ENCODE measurements at regions not wholly inside any gene's neighbourhood (a gene's known extent, or its start where the extent isn't known, plus 50 kb on each side); places are given as distances from the start of the nearest gene placed in this dataset.

DNA sequence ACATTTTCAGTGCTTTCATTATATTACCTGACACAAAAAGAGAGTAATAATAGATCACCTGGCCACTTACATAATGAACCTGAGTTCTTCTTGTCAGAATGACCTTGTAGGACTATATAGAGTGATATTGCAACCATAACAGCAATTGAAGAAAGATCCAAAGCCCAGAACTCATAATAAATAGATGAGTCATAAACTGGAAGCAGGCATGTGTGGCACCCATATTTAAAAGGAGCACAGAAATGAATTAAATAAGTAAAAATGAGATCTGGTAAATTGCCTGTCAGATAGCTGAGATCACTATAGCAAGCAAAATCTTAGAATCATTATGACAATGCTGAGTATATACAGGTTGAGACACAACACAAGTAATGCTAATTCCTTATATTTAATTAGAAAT lies 331.8 kb downstream of the AASDHPPT start:
- DNase-seq (ENCODE audit: low read depth) = no peak

DNA sequence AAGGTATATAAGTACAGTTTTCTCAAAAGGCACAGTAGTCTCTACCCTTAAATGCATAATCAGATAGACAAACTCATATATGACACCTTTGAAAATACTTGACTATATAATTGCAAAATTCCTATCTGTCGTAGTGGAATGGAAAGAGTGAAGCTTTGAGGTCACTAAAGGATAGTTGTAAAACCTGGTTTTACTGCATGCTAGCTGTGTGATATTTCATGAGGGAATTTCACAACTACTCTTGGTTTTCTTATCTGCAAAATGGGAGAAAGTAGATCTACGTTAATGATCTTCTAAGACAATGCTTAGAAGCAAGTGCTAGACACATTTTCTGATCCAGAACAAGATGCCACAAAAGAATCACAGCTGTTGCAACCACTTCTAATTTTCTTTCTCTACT lies 332.2 kb downstream of the AASDHPPT start:
- DNase-seq (ENCODE audit: low read depth) = peak; percentile 17

DNA sequence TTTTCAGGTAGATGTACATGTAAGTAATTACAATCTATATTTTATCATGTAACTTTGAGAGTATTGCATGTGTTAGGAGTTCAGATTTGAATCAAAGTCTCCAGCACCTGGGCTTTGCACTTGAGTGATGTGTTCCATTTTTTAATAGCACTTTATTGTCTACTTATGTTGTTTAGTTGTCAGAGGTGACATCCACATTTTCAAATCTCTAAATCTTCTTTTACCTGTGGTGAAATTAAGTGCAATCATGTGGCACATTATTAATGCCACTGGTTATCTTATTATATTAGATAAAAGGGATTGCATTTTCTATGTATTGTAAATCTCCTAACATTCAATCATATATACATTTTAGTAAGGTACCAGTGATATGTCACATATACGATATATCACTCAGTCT lies 333.4 kb downstream of the AASDHPPT start:
- DNase-seq (ENCODE audit: low read depth) = no peak

DNA sequence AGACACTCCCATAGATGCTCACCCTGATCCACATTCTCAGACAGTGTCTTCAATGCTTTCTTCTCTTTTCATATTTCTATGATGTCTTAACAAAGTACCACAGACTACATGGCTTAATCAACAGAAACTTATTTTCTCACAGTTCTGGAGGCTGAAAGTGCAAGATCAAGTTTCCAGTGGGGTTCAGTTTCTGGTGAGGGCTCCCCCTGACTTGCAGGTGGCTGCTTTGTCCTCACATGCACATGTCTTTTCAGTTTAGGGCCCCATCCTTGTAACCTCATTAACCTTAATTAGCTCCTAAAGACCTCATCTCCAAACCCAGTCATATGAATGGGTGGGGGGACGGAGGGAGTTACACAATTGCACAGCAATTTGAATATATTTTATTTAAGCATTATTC lies 335.8 kb downstream of the AASDHPPT start:
- no peak for DNase-seq (ENCODE audit: low read depth)

DNA sequence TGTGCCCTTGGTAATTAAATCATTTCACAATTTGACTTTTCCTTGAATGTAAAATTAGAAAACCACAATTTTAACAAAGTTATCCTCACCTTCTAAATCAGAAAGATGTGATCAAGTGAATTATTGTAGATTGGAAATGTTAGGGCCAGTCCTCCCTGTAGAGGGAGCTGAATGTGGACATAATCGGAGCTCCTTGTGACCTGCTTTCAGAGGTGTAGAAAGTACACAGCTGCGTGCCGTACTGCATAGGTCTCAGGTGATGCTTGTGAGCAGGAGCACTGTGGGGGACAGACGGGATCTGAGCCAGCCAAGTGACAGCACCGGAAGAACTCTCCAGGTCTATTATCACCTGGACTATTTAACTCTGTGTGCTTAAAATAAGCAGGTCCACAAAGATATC lies 338.0 kb downstream of the AASDHPPT start:
- no peak for DNase-seq (ENCODE audit: low read depth)

DNA sequence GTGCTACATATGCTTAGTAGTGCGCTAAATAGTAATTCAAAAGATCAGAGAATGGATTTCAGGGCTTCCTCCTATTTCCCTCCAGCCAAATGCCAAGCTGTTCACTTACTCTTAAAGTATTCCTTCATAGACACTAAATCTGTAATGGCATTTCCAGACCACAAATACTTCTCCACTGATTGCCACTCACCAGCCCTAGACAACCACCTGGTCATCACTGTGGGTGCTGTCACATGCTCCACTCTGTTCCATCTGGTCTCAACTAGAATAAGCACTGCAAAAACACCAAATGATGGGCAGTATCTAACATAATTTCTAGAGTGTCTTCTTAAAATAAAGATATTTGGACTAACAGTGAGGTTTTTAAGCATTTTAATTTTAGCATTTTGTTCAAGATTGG lies 341.3 kb downstream of the AASDHPPT start:
- no peak for DNase-seq (ENCODE audit: low read depth)

DNA sequence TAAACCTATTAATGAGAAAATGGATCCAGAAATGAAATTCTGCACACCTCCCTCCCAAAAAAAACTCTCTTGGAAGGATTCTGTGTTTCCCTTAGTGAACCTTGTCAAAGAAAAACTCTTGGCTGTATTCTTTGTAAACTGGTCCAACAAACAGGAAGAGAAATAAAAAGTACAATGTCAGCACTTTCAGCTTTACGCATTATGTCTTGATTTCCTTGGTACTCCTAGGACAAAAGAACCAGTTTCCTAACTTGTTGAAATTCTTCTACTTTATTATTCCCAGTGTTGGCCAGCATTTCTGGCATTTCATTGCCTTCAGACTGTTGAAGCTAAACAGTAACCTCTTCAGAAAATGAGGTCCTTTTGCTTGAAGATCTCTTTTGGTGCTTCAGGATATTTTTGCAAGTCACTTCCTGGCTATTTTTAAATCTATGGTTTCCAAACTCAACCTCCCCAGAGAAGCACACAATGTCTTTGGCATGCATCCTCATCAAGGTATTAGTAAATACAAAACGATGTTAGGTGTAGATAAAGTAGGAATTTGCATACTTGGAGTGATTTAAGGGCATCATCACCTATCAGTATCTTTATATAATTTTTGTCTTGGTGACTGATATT lies 342.7 kb downstream of the AASDHPPT start:
- peak; percentile 22 for DNase-seq (ENCODE audit: low read depth)

DNA sequence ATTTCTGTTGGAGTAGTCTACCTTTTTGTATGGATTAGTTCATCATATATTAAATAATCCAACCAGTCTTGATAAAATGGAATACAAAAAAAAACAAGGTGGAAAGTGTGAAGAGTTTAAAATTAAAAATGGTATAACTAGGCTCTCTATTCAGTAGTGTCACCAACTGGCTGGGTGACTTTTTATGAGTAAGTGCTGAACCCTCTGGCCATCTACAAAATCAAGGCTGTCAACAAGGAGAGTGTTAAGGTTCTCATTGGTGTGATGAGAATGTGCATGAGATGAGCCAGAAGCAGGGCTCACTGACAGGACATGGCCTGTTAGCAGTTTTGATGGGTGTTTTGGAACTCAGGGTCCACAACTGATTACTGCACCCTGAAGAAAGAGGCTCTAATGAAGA lies 343.2 kb downstream of the AASDHPPT start:
- no peak for DNase-seq (ENCODE audit: low read depth)

DNA sequence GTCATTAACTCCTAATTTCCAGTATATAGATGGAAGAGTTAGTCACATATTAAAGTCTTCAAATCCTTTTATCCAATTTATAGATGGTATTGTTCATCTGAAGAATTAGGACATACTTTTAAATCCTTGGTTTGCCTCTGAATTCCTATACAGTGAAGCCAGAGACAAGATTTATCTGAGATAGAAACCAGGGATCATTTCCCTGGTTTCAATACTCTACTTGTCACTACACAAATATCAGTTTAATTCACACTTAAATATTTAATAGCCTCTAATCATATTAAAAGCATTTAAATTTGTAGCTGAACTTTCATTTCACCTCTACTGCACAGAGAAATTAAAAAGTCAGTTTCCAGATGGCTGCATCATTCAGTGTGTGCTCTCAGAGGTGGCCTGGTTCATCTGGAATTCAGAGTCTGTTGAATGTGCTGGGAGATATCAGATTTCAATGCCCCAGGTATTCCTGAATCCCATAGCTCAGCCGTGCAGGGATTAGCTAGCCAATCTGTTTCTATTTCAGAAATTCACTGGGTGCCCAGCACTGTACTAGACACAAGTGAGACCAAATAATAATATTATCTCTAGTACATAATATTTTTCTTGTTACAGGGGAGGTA lies 344.3 kb downstream of the AASDHPPT start:
- DNase-seq (ENCODE audit: low read depth) = no peak

DNA sequence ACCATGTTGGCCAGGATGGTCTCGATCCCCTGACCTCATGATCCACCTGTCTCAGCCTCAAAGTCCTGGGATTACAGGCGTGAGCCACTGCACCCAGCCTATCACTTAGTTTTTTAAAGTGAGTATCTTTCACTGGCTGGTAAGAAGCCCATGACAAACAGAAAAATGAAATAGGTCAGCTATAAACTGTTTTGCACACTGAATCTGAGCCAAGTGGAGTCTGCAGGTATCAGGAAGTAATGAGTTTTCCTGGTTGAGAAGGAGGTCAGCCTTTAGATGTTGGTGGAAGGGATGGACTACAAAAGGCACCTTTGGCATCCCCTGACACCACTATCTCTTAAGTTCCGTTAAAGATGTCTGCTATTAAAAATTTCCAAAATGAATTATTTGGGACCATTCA lies 345.1 kb downstream of the AASDHPPT start:
- no peak for DNase-seq (ENCODE audit: low read depth)

DNA sequence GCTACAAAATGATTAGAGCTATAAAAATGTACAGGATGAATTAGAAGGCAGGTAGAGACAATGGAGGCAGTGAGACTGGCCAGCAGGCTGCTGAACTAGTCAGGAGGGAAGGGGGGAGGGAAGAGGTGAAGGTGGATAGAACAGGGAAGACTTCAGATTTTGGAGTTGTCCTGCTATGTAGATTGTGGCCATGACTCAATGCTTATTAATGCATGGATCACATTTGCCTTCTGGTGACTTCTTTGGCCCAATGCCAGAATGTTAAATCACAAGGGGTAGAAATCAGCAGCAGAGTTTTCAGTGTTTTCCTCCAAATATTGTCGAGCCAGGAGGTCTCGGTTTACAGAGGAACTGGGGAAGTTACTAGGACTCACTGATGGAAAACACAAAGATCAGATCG lies 346.6 kb downstream of the AASDHPPT start:
- peak; percentile 32 for DNase-seq (ENCODE audit: low read depth)

DNA sequence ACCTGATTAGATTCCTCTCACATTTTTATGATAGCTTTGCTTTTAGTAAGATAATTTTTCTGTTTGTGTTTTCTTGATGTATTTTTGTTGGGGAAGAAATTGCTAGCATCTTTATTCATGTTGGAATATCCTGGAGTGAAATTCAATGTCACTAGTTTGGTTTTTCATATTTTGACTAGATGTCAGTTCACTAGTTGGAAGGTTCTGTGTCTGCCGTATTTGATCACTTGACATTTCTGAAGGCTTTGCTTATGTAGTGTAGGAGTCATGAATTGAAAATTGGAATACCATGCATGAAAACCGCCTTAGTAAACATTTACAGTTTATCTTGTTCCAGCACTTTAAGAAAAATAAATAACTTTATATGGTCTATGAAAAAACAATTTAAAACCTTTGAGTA lies 348.4 kb downstream of the AASDHPPT start:
- DNase-seq (ENCODE audit: low read depth) = no peak

DNA sequence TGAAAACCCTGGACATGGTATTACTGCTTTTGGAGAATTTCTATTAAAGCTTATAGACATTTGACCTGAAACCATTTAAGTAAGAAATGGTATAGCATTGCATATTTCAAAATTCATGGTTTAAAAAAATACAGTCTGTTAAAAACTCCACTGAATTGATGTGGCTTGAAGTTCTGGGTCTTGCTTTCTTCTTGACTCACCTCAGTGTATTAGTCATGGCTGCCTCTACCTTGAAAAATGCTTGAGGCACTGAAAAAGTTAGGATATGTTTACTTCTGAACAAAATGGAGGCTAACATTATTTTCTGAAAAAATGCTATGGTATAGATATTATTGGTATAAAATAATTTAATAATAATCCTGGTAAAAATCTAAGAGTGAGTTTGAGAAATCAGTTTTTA lies 349.2 kb downstream of the AASDHPPT start:
- no peak for DNase-seq (ENCODE audit: low read depth)

DNA sequence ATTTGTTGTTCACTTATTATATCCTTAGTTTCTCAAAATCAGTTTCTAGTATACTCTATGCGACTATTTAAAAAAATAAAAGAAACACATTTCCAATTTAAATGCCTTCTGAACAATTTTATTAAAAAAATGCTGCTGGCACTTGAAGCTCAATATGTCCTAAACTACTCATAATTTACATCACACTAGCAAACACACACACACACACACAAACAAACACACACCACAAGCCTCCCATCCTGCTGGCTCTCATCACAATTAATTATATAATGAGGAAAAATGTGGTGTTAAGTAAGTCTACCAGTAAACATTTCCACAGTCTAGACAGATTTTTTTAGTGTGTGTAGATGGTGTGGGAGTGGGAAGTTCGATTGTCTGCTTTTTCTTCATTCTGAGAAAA lies 350.3 kb downstream of the AASDHPPT start:
- no peak for DNase-seq (ENCODE audit: low read depth)

DNA sequence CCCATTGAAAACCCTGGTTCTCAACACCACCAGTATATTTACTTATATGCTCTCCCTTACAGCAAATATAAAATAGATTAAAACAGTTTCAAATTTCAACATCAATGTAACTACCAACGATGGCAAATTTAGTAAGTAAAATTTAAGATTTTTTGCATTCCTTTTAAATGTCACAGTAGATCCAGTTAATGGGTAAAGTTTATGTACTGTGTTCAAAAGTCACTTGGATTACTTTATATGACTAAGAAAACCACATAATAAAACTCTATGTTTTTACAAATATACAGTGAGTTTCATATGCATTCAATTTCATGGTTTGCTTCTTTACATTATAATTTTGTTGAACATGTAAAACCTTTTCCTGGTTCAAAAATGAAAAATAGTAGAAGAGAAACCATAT lies 364.6 kb downstream of the AASDHPPT start:
- DNase-seq (ENCODE audit: low read depth) = no peak

DNA sequence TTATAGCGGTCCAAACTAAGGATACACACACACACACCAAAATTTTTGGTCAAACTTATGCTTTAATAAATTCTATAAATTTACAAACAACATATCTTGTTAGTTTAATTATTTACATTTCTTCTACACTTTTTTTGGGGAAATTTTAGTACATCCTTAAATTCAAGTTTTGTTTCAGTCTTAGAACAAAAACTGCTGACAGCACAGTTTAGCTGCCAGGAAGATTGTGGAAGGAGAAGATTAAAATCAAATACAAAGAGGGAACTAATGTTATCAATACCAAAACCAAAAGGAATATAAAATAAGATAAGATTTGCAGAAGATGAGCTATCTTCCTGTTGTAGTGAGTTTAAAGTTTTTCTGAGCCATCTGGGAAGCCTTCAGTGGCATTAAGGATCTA lies 368.8 kb downstream of the AASDHPPT start:
- DNase-seq (ENCODE audit: low read depth) = no peak

DNA sequence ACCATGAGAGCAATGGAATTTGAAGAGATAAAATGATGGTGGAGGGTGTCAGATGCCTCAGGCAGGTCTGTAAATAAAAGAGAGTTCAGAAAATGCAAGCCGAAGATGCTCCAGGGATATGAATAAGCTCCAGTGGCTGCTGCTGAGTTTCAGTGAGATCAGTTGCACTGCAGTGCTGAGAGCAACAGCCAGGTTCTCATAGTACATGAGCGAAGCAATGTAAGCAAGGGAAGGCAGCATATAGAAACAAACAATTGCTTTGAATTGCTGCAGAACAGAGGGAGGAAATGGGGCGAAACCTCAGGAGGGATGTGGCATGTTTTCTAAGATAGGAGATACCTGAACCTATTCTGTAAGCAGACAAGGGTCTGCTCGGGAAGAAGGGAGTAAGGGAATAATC lies 369.5 kb downstream of the AASDHPPT start:
- no peak for DNase-seq (ENCODE audit: low read depth)

DNA sequence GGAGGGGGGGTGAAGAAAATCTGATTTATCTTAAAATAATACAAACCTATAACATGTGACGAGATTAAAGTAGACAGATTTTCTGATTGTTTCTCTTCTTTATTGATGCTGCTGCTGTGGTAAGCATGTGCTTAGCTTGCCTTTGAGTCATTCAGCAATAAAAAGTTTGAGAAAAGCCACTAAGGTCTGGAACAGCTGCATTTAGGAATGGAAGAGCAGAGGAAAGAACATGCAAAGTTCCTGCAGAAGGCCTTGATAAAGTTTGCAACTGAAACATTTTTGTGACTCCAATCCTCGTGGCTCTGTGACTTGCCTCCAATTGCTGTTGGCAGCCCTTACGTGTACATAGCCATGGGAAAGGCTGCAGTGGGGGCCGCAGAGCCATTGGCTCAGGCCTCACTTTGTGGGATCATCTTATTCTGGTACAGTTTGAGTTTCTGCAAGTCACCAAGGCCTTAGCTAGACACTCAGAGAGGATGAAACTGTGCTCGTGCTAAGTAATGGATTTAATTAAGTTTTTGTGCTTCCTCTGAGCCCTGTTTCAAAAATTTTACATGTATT lies 370.2 kb downstream of the AASDHPPT start:
- no peak for DNase-seq (ENCODE audit: low read depth)

DNA sequence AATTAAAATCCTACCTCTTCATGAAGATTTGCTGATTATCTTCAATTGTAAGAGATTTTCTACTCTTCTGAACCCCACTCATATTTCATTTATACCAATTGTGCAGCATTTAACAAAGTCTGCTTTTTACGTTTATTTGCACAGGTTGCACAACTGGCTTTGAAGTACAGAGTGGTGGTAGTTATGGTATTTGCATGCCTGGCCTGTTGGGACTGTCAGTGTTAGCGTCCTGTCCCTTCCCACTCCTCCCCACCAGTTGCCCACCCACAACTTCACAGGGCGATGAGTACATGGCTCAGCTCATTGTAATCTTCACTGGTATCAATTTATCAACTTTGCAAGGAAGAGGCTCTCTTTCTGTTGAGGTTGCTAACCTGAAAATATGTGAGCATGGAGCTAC lies 372.3 kb downstream of the AASDHPPT start:
- DNase-seq (ENCODE audit: low read depth) = no peak

DNA sequence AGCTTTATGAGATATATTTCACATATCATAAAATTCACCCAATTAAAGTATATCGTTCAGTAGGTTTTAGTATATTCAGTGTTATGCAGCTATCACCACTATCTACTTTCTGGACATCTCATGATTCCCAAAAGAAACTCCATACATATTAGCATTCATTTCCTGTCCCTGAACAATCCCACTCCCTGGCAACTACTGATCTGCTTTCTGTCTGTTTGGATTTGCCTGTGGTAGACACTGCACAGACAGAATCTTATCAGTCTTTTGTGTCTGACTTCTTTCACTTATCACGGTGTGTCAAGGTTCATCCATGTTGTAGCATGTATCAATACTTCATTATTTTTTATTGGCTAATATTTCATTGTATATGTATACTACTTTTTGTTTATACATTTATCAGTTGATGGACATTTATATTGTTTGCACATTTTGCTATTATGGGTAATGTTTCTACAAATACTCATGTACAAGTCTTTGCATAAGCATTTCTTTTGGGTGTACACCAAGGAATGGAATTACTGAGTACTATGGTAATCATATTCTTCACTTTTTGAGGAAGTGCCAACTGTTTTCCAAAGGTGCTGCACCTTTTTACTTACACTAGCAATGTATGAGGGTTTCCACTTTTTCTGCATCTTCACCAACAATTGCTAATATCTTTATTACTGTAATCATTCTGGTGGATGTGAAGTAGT lies 373.9 kb downstream of the AASDHPPT start:
- DNase-seq (ENCODE audit: low read depth) = no peak

DNA sequence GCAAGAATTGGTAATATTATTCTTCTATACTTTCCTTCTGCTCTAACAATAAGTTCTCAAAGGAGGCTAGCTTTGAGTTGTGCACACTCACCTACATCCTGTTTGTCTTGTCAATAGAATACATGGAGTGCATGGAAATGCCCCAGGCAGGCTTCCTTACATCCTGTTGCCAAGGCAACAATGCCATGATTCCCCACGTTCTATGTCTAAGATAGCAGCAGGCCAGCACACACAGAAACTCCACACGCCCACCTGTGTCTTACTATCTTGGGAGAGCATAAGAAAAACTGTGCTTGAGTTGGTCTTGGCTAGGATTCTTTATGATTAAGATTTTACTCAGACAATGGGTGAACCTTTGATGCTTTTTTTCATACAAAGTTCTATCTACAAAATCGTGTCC lies 379.2 kb downstream of the AASDHPPT start:
- DNase-seq (ENCODE audit: low read depth) = no peak

DNA sequence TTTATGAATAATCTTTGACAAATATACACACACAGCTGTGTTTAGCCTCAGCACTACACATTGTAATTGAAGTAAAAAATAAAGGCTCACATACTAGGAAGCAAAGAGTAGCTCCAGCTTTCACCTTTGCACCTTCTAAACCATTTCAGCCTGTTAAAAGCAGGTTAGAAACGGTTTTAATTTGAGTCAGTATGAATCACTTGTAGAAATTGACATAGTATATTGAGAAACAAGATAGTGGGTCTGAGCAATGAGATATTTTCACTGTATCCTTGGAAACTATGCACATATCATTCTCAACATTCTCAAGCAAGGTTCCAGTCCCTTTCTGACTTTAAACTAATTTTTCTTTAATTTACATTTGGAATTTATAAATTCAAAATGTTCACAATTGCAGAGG lies 380.3 kb downstream of the AASDHPPT start:
- DNase-seq (ENCODE audit: low read depth) = peak; percentile 60

DNA sequence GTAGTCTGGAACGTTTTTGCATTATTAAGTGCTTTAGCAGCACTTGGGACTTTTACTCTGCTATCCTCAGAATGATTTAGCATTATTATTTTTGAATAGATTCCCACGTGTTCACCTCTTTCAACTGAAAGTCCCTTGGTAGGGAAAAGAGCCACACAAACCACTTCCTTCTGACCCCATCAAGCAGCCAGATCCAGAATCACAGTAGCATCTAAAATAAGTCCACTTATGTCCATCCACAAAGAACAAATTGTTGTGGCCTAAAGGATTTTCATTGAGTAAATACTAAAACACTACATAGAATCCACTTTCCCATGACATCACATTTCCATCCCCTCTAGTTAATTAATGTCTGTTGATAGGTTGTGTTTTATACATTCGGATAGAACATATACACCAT lies 381.7 kb downstream of the AASDHPPT start:
- DNase-seq (ENCODE audit: low read depth) = no peak

Measured in amniotic epithelial cell (primary cell).